ENCODE measurements at regions not wholly inside any gene's neighbourhood (a gene's known extent, or its start where the extent isn't known, plus 50 kb on each side); places are given as distances from the start of the nearest gene placed in this dataset.

DNA sequence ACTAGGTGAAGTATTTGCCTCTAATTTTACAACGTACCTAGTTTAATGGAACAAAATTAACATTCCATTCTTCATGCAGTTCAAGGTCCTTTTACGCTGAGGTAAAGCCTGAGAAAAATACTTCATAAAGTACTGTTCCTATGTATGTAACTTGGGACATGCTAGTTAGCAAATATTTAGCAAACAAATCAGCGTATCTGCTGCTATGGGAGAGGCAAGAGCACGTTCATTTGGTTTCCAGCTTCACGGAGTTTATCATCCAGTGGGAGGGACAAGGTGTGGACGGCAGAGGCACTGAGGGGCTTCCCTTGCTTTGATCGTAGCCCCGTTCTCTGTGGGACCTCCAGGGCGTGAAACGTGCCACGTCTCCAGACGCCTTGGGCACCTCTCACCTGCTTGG, 248.8 kb downstream of the IRS2 start:
- no peak overlapping the region for H3K23ac ChIP-seq (ENCODE audit: low read depth, low read length, poor library complexity)
- no peak for DNase-seq (ENCODE audit: low spot score)
- no peaks in the 10 kb centered on the region for H3K9me3 ChIP-seq (replicated peaks in 1 of 2; ENCODE audit: control insufficient read depth in 2 of 2, insufficient read depth in 1 of 2, low read depth in 1 of 2, low read length in 2 of 2)
- H3K4me2 ChIP-seq (ENCODE audit: insufficient read depth, low read length, poor library complexity, severe bottlenecking) = no peak overlapping the region
- no peak overlapping the region for H2BK12ac ChIP-seq (ENCODE audit: low read length)
- H2BK15ac ChIP-seq (ENCODE audit: low read length) = no peak overlapping the region
- no peaks in the 10 kb centered on the region for H3K79me1 ChIP-seq (ENCODE audit: low read depth, low read length)
- WGBS, 2 donors (ENCODE audit: extremely low coverage in 2 of 2, insufficient read length in 2 of 2, insufficient replicate concordance in 1 of 2) = no CpG with 5 or more reads among the region's 12 CpGs
- H2AK5ac ChIP-seq (ENCODE audit: low read depth, low read length) = no peak overlapping the region
- H3K4me3 ChIP-seq (ENCODE audit: low read length in 2 of 2) = no peak overlapping the region
- H3K36me3 ChIP-seq (replicated peaks in 1 of 2; ENCODE audit: control insufficient read depth in 2 of 2, insufficient read depth in 2 of 2, low read length in 2 of 2) = no peaks in the 10 kb centered on the region
- H2BK5ac ChIP-seq (ENCODE audit: low read length) = no peak overlapping the region
- peak overlapping the region; percentile 66 for H3K18ac ChIP-seq (ENCODE audit: low read length)
- H3K27me3 ChIP-seq (ENCODE audit: control insufficient read depth in 3 of 3, insufficient read depth in 3 of 3, low read depth in 1 of 3, low read length in 3 of 3) = no peaks in the 10 kb centered on the region
- H3K9ac ChIP-seq (ENCODE audit: low read depth, low read length, poor library complexity) = no peak overlapping the region
- no peak overlapping the region for H3K27ac ChIP-seq (replicated peaks; ENCODE audit: low read length)
- H2BK120ac ChIP-seq (ENCODE audit: low read depth, low read length) = no peak overlapping the region
- H2AFZ ChIP-seq (ENCODE audit: low read length) = no peak overlapping the region
- no peaks in the 10 kb centered on the region for H3K4me1 ChIP-seq (ENCODE audit: control insufficient read depth in 2 of 2, insufficient read depth in 1 of 2, low read depth in 1 of 2, low read length in 2 of 2)
- no peak overlapping the region for H3K4ac ChIP-seq (ENCODE audit: low read length)
- no peak overlapping the region for H4K8ac ChIP-seq (ENCODE audit: low read depth, low read length)
- H4K91ac ChIP-seq (ENCODE audit: low read depth, low read length, poor library complexity) = no peak overlapping the region
- no peak overlapping the region for H3K14ac ChIP-seq (ENCODE audit: low read length)

DNA sequence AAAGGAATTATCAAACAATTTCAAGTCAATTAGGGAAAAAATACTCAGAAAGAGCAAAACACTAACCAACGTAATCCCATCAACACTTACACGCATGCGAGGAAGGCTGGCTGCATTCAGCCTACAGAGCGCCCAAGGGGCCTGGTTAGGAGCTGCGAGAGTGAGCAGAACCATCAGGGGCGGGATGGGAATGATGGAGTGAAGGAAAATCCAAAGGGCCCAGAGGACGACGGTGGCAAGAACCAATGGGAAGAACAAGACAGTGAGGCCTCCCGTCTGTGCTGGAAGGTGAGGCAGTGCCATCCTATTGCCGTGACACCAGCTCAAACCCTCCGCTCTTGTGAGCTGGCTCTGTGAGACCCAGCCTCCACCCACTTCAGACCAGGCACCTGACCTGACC, 253.0 kb downstream of the IRS2 start:
- WGBS, 2 donors (ENCODE audit: extremely low coverage in 2 of 2, insufficient read length in 2 of 2, insufficient replicate concordance in 1 of 2) = no CpG with 5 or more reads among the region's 11 CpGs
- Histone ChIP-seq H2BK120ac (ENCODE audit: low read depth, low read length) (no peak overlapping the region), H3K4me2 (ENCODE audit: insufficient read depth, low read length, poor library complexity, severe bottlenecking) (no peak overlapping the region), H3K18ac (ENCODE audit: low read length) (no peak overlapping the region), H3K14ac (ENCODE audit: low read length) (no peak overlapping the region), H4K91ac (ENCODE audit: low read depth, low read length, poor library complexity) (no peak overlapping the region), H3K4ac (ENCODE audit: low read length) (no peak overlapping the region), H3K23ac (ENCODE audit: low read depth, low read length, poor library complexity) (no peak overlapping the region), H3K27me3 (ENCODE audit: control insufficient read depth in 3 of 3, insufficient read depth in 3 of 3, low read depth in 1 of 3, low read length in 3 of 3) (no peaks in the 10 kb centered on the region), H2BK12ac (ENCODE audit: low read length) (no peak overlapping the region), H2BK15ac (ENCODE audit: low read length) (no peak overlapping the region), H3K9ac (ENCODE audit: low read depth, low read length, poor library complexity) (no peak overlapping the region), H4K8ac (ENCODE audit: low read depth, low read length) (no peak overlapping the region), H3K4me1 (ENCODE audit: control insufficient read depth in 2 of 2, insufficient read depth in 1 of 2, low read depth in 1 of 2, low read length in 2 of 2) (no peaks in the 10 kb centered on the region), H2AK5ac (ENCODE audit: low read depth, low read length) (no peak overlapping the region), H3K36me3 (replicated peaks in 1 of 2; ENCODE audit: control insufficient read depth in 2 of 2, insufficient read depth in 2 of 2, low read length in 2 of 2) (no peaks in the 10 kb centered on the region), H3K4me3 (ENCODE audit: low read length in 2 of 2) (no peak overlapping the region), H2AFZ (ENCODE audit: low read length) (no peak overlapping the region), H3K27ac (replicated peaks; ENCODE audit: low read length) (no peak overlapping the region), H3K9me3 (replicated peaks in 1 of 2; ENCODE audit: control insufficient read depth in 2 of 2, insufficient read depth in 1 of 2, low read depth in 1 of 2, low read length in 2 of 2) (no peaks in the 10 kb centered on the region), H3K79me1 (ENCODE audit: low read depth, low read length) (no peaks in the 10 kb centered on the region), H2BK5ac (ENCODE audit: low read length) (no peak overlapping the region)
- no peak for DNase-seq (ENCODE audit: low spot score)

GRCh38 chr13:109529964-109530363, 256.4 kb downstream of the IRS2 start:
- no peak overlapping the region for H3K23ac ChIP-seq (ENCODE audit: low read depth, low read length, poor library complexity)
- H2BK15ac ChIP-seq (ENCODE audit: low read length) = no peak overlapping the region
- no peak overlapping the region for H3K9ac ChIP-seq (ENCODE audit: low read depth, low read length, poor library complexity)
- H3K4me3 ChIP-seq (ENCODE audit: low read length in 2 of 2) = no peak overlapping the region
- no peak overlapping the region for H4K91ac ChIP-seq (ENCODE audit: low read depth, low read length, poor library complexity)
- no peak overlapping the region for H2BK5ac ChIP-seq (ENCODE audit: low read length)
- H3K27me3 ChIP-seq (ENCODE audit: control insufficient read depth in 3 of 3, insufficient read depth in 3 of 3, low read depth in 1 of 3, low read length in 3 of 3) = no peaks in the 10 kb centered on the region
- no peak overlapping the region for H2AFZ ChIP-seq (ENCODE audit: low read length)
- no peaks in the 10 kb centered on the region for H3K79me1 ChIP-seq (ENCODE audit: low read depth, low read length)
- H3K36me3 ChIP-seq (replicated peaks in 1 of 2; ENCODE audit: control insufficient read depth in 2 of 2, insufficient read depth in 2 of 2, low read length in 2 of 2) = no peaks in the 10 kb centered on the region
- no peak overlapping the region for H3K14ac ChIP-seq (ENCODE audit: low read length)
- no peak overlapping the region for H2BK12ac ChIP-seq (ENCODE audit: low read length)
- no peak overlapping the region for H4K8ac ChIP-seq (ENCODE audit: low read depth, low read length)
- H3K27ac ChIP-seq (replicated peaks; ENCODE audit: low read length) = no peak overlapping the region
- H3K4ac ChIP-seq (ENCODE audit: low read length) = no peak overlapping the region
- no peak overlapping the region for H2BK120ac ChIP-seq (ENCODE audit: low read depth, low read length)
- peaks cover 0 to 4% of the 10 kb centered on the region in 2 donors for H3K4me1 ChIP-seq (ENCODE audit: control insufficient read depth in 2 of 2, insufficient read depth in 1 of 2, low read depth in 1 of 2, low read length in 2 of 2)
- H2AK5ac ChIP-seq (ENCODE audit: low read depth, low read length) = no peak overlapping the region
- no peak overlapping the region for H3K18ac ChIP-seq (ENCODE audit: low read length)
- no peak overlapping the region for H3K4me2 ChIP-seq (ENCODE audit: insufficient read depth, low read length, poor library complexity, severe bottlenecking)
- H3K9me3 ChIP-seq (replicated peaks in 1 of 2; ENCODE audit: control insufficient read depth in 2 of 2, insufficient read depth in 1 of 2, low read depth in 1 of 2, low read length in 2 of 2) = no peaks in the 10 kb centered on the region
- DNase-seq (ENCODE audit: low spot score) = no peak
- WGBS, 2 donors (ENCODE audit: extremely low coverage in 2 of 2, insufficient read length in 2 of 2, insufficient replicate concordance in 1 of 2) = no CpG with 5 or more reads among the region's 5 CpGs

- H3K4me3 ChIP-seq (ENCODE audit: low read length in 2 of 2) = no peak overlapping the region
- H3K4me1 ChIP-seq (ENCODE audit: control insufficient read depth in 2 of 2, insufficient read depth in 1 of 2, low read depth in 1 of 2, low read length in 2 of 2) = peaks cover 0 to 1% of the 10 kb centered on the region in 2 donors
- H4K91ac ChIP-seq (ENCODE audit: low read depth, low read length, poor library complexity) = no peak overlapping the region
- no peak overlapping the region for H3K4ac ChIP-seq (ENCODE audit: low read length)
- no peak overlapping the region for H2BK15ac ChIP-seq (ENCODE audit: low read length)
- H3K23ac ChIP-seq (ENCODE audit: low read depth, low read length, poor library complexity) = no peak overlapping the region
- no peaks in the 10 kb centered on the region for H3K79me1 ChIP-seq (ENCODE audit: low read depth, low read length)
- H4K8ac ChIP-seq (ENCODE audit: low read depth, low read length) = no peak overlapping the region
- H3K9me3 ChIP-seq (replicated peaks in 1 of 2; ENCODE audit: control insufficient read depth in 2 of 2, insufficient read depth in 1 of 2, low read depth in 1 of 2, low read length in 2 of 2) = no peaks in the 10 kb centered on the region
- H3K4me2 ChIP-seq (ENCODE audit: insufficient read depth, low read length, poor library complexity, severe bottlenecking) = no peak overlapping the region
- peak overlapping the region; percentile 25 for H3K18ac ChIP-seq (ENCODE audit: low read length)
- H3K27ac ChIP-seq (replicated peaks; ENCODE audit: low read length) = no peak overlapping the region
- no peak for DNase-seq (ENCODE audit: low spot score)
- H3K9ac ChIP-seq (ENCODE audit: low read depth, low read length, poor library complexity) = no peak overlapping the region
- no peak overlapping the region for H2BK5ac ChIP-seq (ENCODE audit: low read length)
- no peak overlapping the region for H2AFZ ChIP-seq (ENCODE audit: low read length)
- no CpG with 5 or more reads among the region's 21 CpGs for WGBS, 2 donors (ENCODE audit: extremely low coverage in 2 of 2, insufficient read length in 2 of 2, insufficient replicate concordance in 1 of 2)
- H2BK12ac ChIP-seq (ENCODE audit: low read length) = no peak overlapping the region
- H3K36me3 ChIP-seq (replicated peaks in 1 of 2; ENCODE audit: control insufficient read depth in 2 of 2, insufficient read depth in 2 of 2, low read length in 2 of 2) = no peaks in the 10 kb centered on the region
- H3K27me3 ChIP-seq (ENCODE audit: control insufficient read depth in 3 of 3, insufficient read depth in 3 of 3, low read depth in 1 of 3, low read length in 3 of 3) = peaks cover 0 to 2% (median 0%) of the 10 kb centered on the region in 3 experiments
- no peak overlapping the region for H2BK120ac ChIP-seq (ENCODE audit: low read depth, low read length)
- H2AK5ac ChIP-seq (ENCODE audit: low read depth, low read length) = no peak overlapping the region
- H3K14ac ChIP-seq (ENCODE audit: low read length) = no peak overlapping the region
Observed at GRCh38 chr13:109521719-109522118, 264.7 kb downstream of the IRS2 start.

Data from neuronal stem cell (in vitro differentiated cells).